NOMO-1 treated with DMSO at 0.1 percent for 48 hours (cell line): ENCODE measurements at regions not wholly inside any gene's neighbourhood (a gene's known extent, or its start where the extent isn't known, plus 50 kb on each side); places are given as distances from the start of the nearest gene placed in this dataset.

ENCODE experiments used
- DNase-seq: peaks from one replicate; lab custom pipeline; 2025; ENCODE audit not compliant: unreplicated experiment; lab: John Stamatoyannopoulos, UW

DNA sequence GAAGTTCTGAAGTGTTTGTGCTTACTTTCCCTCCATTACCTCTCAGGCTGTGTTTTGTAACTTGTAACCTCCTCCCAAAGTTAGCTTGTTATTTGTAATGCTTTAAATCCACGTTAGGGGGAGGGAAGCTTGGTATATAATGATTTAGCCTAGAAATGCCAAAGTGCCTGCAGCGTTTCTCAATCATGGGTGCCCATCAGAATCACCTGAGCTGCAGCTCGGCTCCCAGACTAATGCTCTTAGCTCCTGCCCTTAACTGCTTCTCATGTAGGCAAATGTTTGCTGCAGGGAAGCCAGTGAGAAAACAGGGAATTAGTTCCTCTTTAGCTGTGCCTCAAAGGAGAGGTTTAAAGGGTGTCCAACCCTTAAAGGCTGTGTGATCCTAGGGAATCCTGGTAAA lies 219.2 kb upstream of the NAALADL2 start:
- no peak for DNase-seq

DNA sequence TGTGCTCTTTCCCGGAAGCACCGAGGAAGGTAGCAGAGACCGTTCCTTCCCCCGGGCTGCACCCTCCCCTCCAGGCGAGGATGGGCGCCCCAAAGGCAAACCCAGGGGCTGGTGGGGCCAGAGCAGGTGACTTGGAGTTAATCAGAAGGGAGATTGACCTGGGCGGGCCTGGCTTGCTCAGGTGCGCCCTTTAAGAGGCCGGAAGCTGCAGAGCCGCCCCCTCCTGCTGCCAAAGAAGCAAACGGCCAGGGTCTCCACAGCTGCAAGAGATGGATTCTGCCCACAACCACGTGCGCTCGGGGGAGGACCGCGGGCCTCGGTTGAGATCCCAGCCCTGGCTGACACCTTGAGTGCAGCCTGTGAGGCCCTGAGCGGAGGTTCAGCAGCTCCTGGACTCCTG lies 218.2 kb upstream of the NAALADL2 start:
- DNase-seq: no peak

DNA sequence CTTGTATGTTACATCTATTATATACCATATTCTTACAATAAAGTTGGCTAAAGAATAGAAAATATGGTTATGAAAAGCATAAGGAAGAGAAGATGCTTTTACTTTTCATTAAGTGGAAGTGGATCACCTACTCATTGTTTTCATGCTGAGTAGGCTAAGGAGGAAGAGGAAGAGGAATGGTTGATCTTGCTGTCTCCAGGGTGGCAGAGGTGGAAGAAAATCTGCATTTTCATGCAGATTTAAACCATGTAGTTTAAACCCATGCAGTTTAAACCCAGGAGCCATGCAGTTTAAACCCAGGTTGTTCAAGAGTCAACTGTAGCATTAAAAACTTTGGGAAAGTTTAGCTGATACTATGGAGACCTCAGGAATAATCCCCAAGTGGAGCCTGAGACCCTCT lies 214.8 kb upstream of the NAALADL2 start:
- DNase-seq: no peak

DNA sequence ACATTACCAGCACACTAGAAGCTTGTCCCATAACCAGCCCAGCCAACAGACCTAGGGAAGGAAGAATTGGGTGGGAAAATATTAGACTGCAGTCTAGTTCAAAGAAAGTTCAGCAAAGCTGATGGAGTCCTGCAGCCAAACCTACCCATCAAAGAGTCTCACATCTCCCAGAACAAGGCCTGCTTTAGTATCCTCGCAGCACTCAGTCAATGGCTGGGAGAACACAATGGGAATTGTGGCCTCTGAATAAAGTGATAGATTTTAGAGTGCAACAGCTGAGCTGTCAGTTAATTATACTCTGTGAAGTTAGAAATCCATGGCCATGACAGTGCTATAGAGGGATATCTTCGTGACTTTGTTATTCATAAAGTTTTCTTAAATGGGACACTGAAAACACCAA lies 207.2 kb upstream of the NAALADL2 start:
- DNase-seq: no peak

DNA sequence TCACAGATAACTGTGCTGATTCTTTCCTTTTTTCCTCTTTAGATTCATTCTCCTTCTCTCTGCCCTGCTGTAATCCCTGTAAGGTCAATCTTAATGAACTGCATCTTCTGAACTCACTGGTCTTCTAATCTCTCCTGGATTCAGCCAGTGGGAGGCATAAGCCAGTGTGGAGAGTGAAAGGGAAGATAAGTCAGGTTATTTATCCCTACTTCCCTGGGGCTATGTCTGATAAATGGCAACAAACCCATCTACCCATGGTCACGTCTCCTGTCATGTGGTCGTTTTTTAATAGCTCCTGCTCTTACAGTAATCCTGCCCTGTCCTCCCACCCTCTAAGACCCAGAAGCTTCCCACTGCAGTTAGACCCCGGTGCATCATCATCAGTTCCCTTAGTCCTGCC lies 199.6 kb upstream of the NAALADL2 start:
- no peak for DNase-seq

DNA sequence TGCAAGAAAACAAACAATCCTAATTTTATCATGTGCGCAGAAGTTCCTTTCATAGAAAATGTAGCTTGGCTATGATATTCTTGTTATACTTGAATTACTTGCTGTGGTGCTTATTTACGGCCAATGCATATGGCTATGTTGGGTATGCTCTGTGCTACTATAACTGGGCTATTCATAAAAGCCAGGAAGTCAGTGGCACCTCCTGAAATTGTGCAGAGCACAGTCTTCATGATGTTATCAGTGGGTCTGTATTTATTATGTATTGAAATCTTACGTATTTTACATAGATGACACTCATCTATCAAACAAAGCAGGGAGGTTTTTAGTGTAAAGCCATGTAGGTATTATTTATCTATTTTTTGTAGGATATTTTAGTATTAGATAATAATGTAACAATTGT lies 196.5 kb upstream of the NAALADL2 start:
- DNase-seq: no peak

DNA sequence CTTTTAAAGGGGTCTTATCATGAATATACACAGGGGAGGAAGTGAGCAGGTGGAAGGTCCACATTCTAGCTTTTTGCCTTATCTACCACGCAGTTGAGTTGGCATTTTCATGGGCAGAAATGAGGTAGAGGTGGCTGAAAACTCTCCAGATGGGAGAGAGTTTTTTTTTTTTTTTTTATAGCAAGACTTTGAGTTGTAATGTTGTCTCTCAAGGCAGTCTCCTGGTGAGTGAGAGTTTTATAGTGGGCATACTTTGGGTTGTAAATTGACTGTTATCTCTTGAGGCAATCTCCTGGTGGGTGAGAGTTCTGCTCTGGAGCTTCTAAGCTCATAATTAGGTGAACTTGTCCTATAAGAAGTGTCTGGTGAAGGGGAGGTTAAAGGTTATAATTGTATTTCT lies 191.7 kb upstream of the NAALADL2 start:
- no peak for DNase-seq

DNA sequence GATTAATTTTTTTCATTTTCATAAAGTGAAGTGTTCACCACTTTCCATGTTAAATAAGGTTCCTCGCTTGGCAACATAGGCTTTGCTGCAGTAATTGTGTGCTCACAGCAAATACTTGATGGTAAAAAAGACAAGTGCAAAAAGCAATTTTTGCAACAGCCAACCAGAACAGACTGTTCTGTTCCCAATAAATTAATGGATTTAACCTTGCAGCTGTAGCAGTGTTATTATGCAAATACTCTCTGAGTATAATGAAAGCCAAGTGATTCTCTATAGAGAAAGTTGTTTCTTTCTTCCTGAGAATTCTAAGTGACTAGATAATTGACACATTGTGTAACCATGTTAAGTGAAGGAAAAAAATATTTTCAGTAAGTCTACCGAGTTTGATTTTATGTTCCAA lies 183.7 kb upstream of the NAALADL2 start:
- no peak for DNase-seq

DNA sequence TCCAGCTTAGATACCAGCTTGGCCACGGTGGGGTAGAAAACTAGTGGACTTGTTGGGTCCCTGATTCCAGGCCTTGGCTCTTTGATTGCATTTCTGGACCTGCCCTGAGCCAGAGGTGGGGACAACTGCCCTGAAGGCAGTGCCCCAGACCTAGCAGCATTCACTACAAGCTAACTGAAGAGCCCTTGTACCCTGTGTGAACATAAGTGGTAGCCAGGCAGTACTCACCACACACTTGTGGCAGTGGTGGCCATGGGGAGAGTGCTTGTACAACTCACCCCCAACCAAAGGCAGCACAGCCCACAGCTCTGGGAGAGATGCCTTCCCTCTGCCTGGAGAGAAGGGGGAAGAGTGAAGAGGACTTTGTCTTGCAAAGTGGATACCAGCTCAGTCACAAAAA lies 177.3 kb upstream of the NAALADL2 start:
- no peak for DNase-seq

DNA sequence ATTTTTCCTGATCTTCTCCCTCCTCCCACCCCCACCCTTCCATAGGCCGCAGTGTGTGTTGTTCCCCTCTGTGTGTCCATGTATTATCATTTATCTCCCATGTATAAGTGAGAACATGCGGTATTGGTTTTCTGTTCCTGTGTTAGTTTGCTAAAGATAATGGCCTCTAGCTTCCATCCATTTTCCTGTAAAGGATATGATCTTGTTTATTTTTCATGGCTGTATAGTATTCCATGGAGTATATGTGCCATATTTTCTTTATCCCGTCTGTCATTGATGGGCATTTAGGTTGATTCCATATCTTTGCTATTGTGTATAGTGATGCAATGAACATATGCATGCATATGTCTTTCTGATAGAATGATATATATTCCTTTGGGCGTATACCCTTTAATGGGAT lies 173.3 kb upstream of the NAALADL2 start:
- no peak for DNase-seq

DNA sequence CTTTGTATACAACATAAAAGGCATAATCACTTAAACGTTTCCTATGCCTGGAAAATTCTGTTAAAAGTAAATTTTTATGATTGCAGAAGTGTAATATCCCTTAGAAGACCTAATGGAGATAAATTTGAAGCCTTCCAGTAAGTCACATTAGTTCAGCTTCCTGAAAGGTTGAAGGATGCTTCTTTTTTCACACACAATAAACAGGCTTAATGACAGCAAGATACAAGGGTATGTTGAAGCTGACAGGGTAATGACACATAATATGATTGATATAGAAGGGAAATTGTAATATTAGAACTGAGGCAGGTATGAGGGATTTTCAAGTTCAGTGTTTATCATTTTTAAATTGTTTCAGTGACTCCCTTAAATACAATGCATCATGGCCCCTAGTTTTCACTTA lies 161.8 kb upstream of the NAALADL2 start:
- DNase-seq: no peak

DNA sequence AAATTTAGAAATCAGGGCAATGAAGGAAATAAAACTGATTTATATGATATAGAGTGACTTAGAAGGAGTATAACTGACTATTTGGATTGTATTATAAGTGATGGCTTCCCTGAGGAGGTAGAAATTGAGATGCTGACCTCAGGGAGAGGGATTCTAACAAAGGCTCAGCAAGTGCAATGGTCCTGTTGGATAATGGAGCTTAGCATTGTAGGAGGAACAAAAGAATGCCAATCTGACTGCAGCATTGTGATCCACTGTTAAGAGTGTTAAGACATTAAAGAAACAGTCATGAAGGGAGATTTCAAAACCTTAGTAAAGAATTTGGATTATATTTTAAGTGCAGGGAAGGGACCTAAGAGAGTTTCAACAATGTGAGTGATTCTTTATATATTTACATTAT lies 158.4 kb upstream of the NAALADL2 start:
- no peak for DNase-seq

DNA sequence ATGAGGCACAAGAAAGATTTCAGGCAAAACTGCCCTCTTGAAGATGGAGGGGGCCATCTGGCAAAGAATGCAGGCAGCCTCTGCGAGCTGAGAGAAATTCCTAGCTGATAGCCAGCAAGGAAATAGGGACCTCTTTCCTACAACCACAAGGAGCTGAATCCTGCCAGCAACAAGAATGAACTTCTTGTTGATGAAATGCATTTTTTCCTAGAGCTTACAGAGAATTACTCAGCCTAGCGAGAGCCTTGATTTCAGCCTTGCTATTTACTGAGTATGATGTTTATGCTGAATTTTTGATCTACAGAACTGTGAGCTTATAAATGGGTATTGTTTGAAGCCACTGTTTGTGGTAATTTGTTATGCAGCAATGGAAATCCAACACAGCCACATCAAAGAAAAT lies 148.5 kb upstream of the NAALADL2 start:
- DNase-seq: no peak

DNA sequence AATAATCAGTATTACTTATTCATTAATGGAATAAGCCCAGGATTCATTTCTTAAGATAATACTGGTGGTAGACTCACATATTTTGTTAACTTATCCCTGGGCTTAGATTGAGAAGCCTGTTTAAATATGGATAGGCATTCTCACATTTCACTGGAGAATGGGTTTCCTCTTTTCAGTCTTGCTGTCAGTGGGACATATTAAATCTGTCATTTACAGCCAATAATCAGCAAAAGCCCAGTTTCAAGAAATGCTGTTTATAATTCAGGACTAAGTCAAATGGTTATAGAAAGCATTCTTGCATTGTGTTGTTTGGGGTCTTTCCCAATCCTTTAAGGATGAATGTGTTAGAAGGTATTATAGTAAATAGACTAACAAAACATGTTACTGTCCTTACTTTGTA lies 143.7 kb upstream of the NAALADL2 start:
- DNase-seq: no peak

DNA sequence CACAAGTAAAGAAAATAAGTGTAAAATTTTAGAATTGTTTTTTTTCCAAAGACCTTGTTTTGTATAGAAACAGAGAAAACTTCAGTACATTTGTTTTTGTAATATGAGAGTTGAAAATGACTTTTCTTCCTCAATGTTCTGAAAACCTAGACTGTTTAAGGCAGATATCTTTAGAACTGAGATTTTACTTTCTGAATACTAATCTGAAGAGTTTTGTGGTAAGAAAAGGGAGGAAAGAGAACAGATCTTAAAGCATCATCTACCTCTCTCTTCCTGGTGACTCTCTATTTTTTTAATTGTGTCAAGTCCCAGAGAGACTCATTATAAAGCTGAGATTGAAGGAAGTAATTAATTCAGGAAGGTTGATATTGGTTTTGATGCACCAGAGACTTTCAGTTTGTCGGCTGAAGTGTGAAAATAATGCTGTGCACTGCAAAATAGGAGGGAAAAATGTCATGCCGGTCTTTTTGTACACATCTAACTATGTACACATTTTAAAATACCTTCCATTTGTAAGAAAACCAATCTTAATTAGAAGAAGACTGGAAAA lies 142.1 kb upstream of the NAALADL2 start:
- no peak for DNase-seq

DNA sequence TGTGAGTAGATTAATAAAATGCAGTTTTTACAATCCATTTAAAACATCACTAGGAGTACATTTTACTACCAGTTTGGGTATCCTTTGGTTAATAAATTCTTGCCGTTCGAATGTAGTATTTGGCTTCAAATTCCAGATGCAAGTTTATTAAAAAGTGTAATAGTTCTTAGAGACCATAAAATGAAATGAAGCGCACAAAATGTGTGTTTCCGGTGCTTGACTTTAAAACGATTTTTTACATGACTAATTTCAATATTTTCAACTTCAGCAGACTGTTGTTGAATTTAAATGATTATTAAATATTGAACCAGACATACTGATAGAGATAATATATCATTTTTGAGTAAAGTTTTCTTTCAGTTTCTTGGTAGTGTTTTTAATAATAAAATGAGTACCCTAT lies 138.4 kb upstream of the NAALADL2 start:
- DNase-seq: no peak

DNA sequence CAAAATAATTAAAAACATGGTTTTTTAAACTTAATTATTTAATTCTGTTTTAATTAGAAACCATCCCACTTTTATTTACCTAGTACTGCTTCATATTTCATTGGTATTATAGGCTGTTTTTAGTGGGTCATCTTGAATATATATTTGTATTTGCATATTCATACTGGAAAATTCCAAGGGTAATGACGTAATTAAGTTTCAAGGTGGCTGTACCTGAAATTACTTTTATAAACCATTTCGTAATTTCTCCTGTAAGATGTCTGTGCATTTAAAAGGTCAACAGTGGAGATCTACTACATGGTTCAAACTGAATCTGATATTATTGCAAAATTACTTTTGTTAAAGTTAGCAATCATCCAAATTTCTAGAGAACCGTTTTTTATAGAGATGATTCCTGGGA lies 133.8 kb upstream of the NAALADL2 start:
- no peak for DNase-seq

DNA sequence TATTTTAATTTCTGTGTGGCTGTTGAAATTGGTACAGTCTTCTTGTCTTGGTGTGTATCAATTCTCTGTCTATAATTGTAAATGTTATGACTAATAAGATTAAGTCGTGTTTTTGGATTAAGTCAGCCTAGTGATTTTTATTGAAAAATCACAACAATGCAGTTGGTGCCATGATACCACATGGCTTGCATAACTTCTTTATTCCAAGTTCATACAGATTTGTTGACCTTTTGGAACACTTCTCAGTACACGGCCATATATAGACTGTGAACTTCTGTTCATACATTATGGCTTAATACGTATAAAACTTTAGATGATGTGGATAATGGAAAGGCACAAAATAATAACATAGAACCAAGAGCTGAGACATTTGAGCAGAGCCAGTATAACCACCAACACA lies 121.2 kb upstream of the NAALADL2 start:
- DNase-seq: no peak

DNA sequence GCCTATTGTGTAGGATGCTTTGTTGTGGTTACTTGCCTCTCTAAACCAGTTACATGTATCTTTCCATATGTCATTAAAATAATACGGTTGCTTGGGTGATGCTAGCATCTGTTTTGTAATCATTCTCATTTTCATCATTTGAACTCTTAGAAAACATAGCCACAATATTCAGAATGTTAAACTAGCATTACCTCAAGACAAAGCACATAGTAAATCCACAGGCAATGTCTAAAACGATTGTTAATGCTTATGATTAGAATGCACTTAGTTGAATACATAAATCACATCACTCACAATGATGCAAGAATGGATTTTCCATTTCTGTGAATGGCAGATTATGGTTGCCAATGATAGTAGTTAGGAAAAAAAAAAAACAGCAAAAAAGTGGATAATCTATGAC lies 110.0 kb upstream of the NAALADL2 start:
- DNase-seq: no peak

DNA sequence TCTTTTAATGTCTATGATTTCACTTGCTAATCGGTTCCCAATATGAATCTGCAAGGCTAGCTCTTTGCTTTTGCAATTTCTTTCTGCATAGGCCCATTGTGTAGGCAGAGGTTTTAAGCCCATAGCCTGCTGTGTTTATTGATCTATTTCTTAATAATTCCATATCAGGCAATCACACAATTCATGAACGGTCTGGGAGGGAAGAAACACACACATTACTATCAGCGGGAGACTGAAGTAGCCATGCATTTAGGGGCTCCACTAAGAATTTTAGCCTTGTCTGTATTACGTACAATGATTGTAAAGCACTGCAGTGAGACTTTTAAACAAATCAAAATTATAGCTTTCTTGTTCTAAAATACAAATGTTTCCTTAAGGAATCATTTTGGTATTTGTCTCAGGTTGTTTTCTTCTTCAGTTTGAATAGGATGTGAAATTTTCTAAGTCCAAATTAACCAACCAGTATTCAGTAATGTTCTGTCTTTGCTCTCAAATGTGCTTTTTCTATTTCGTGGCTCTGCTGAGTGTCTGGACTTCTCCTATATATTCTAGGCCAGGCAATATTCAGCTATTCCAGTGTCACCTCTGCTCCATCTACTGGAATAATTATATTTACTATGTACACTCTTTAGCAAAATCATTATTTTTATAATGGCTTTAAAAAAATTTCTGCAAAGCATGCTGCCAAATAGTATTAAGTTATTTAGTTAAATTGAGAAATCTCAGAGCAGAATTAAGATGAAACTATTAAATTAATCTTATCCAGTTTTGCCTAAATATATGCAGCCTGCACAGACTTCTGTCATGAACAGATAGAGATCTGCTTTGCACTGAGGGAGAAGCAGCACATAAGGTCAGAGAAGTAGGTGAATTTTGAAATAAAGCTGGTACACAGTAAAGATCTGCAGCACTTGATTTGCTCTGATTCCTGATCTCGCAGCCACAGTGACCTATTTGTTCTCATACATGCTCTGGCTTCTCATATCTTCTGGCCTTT lies 103.0 kb upstream of the NAALADL2 start:
- DNase-seq: no peak

DNA sequence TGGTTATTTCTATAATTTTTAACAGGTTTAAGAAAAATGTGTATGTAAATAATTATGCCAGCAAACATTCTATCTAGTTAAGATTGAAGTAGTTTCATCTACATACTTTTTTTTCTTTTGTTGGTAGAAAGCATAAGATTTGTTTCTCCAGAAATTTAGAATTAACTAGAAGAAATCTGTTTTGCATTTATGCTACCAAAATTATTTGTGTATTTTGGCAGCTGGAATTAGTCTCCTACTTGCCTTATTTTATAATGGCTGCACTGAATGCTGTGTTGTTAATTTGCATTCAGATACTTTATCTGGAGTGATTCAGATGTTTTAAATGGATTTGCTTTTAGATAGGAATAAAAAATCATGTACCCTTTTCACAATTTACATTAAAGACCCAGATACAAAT lies 100.2 kb upstream of the NAALADL2 start:
- DNase-seq: no peak

DNA sequence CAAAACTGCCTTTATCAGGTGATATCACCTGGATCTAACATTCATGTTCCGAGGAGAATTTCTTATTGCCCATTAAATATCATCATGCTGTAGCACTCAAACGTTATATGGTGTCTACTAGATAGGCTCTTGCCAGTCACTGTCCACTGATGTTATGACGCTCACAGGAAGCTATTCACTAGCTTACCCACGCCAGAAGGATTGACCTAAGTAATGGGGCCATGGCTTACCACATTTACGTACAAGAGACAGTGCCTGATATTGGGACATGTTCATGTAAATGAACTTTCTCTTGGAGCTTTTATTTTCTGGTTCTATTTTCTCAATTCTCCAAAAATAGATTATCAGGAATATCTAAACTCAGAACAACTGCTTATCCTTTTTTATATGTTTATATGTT lies 91.7 kb upstream of the NAALADL2 start:
- no peak for DNase-seq
